ENCODE measurements at regions not wholly inside any gene's neighbourhood (a gene's known extent, or its start where the extent isn't known, plus 50 kb on each side); places are given as distances from the start of the nearest gene placed in this dataset.

- H3K36me3 ChIP-seq: no peaks in the 10 kb centered on the region
- H4K20me1 ChIP-seq: no peaks in the 10 kb centered on the region
- no peaks in the 10 kb centered on the region for H3K9me3 ChIP-seq
- H3K4me1 ChIP-seq: peaks cover 44% of the 10 kb centered on the region
- no peak overlapping the region for H3K4me3 ChIP-seq
- H3K9ac ChIP-seq: no peak overlapping the region
- H3K27ac ChIP-seq: no peak overlapping the region
- TF ChIP-seq Cebpa-rat (IDR thresholded peaks at IDR 0.05): no peak
- H3K27me3 ChIP-seq: no peaks in the 10 kb centered on the region
- H3K4me2 ChIP-seq: no peak overlapping the region
These were observed 121.4 kb upstream of the ADGRF1 start for GRCh38 chr6:47163536-47163935.

DNA sequence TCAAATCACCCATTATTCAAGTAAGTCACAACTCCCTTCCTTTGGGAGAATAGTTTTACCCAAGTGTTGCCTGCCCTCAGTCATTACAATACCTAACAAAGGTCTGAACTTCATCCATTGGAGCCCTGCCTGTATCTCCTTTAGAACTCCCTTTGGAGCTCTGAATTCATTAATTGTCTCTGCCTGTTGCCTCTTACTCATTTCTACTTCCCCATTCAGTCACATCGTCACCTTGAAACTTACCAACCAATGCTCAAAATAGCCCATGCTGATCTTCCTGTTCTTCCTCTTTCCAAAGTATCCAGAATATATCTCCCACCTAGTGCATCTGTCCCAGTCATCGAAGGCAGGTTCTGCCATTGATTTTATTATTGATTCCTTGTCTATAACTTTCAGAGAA lies 120.7 kb upstream of the ADGRF1 start:
- no peaks in the 10 kb centered on the region for H3K9me3 ChIP-seq
- no peaks in the 10 kb centered on the region for H3K27me3 ChIP-seq
- H3K4me3 ChIP-seq: no peak overlapping the region
- H3K9ac ChIP-seq: no peak overlapping the region
- H3K36me3 ChIP-seq: no peaks in the 10 kb centered on the region
- no peaks in the 10 kb centered on the region for H4K20me1 ChIP-seq
- no peak overlapping the region for H3K27ac ChIP-seq
- TF ChIP-seq Cebpa-rat (IDR thresholded peaks at IDR 0.05): no peak
- peaks cover 44% of the 10 kb centered on the region for H3K4me1 ChIP-seq
- H3K4me2 ChIP-seq: peak overlapping the region; percentile 10; the same call in 1 of the 2 replicates

DNA sequence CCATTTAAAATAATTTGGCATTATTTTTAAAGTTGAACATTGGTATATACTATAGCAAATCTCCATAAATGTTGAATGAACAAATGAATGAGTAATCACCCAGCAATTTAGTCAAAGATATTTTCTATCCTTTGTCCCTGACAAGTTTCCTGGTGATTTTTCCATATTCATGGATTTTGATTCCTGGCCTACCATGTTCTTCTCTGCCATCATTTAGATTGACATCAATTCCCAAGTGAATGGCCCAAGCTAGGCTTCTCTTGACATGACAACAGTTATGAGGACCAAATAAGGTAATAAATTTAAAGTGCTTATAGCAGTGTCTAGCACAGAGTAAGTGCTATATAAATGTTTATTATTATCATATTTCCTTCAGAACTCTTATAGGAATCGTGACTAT lies 120.1 kb upstream of the ADGRF1 start:
- no peak overlapping the region for H3K9ac ChIP-seq
- no peaks in the 10 kb centered on the region for H3K9me3 ChIP-seq
- H4K20me1 ChIP-seq: no peaks in the 10 kb centered on the region
- TF ChIP-seq Cebpa-rat (IDR thresholded peaks at IDR 0.05): no peak
- no peak overlapping the region for H3K27ac ChIP-seq
- H3K36me3 ChIP-seq: no peaks in the 10 kb centered on the region
- no peak overlapping the region; the same call in 1 of the 2 replicates for H3K4me2 ChIP-seq
- H3K4me1 ChIP-seq: peaks cover 44% of the 10 kb centered on the region
- no peak overlapping the region for H3K4me3 ChIP-seq
- H3K27me3 ChIP-seq: no peaks in the 10 kb centered on the region

DNA sequence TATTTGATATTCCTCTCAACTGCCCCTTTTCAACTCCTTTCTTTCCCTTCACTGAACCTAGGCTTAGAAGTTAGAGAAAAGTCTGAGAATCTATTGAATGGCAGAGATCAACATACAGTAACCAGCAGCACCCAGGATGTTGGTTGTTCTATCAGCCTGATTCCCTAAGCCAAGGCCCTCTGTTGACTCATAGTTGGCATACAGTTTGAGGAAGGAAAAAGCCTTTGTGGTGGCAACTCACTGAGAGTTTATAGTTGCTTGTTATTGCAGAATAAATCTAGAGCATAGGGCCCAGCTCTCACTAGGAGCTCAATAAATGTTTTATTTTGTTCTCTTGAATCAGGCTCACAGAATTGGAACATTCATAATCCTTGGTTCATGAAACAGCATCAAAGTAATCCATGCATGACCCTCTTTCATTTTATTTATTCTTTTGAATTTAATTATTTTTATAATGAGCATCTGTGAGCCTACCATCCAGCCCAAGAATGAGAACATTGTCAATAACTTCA lies 119.1 kb upstream of the ADGRF1 start:
- Histone ChIP-seq H3K4me3 (no peak overlapping the region), H4K20me1 (no peaks in the 10 kb centered on the region), H3K27ac (no peak overlapping the region), H3K27me3 (no peaks in the 10 kb centered on the region), H3K9ac (no peak overlapping the region), H3K4me2 (no peak overlapping the region), H3K4me1 (peaks cover 34% of the 10 kb centered on the region), H3K9me3 (no peaks in the 10 kb centered on the region), H3K36me3 (no peaks in the 10 kb centered on the region)
- TF ChIP-seq Cebpa-rat (IDR thresholded peaks at IDR 0.05): no peak

GRCh38 chr6:47160702-47161101 lies 118.6 kb upstream of the ADGRF1 start:
- H3K27ac ChIP-seq: no peak overlapping the region
- H3K36me3 ChIP-seq: no peaks in the 10 kb centered on the region
- H3K4me2 ChIP-seq: no peak overlapping the region
- no peak overlapping the region for H3K9ac ChIP-seq
- H3K9me3 ChIP-seq: no peaks in the 10 kb centered on the region
- no peak for TF ChIP-seq Cebpa-rat (IDR thresholded peaks at IDR 0.05)
- H3K4me3 ChIP-seq: no peak overlapping the region
- peaks cover 29% of the 10 kb centered on the region for H3K4me1 ChIP-seq
- H4K20me1 ChIP-seq: no peaks in the 10 kb centered on the region
- H3K27me3 ChIP-seq: no peaks in the 10 kb centered on the region

DNA sequence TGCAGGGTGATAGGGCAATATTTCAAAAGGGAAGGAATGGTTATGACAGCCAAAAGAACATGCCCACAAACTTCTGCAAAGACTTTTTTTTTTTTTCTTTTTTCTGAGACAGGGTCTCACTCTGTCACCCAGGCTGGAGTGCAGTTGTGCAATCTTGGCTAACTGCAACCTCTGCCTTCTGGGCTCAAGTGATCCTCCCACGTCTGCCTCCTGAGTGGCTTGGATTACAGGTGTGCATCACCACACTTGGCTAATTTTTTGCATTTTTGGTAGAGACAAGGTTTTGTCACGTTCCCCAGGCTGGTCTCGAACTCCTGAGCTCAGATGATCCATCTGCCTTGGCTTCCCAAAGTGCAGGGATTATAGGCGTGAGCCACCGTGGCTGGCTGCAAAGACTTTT lies 117.6 kb upstream of the ADGRF1 start:
- no peak for TF ChIP-seq Cebpa-rat (IDR thresholded peaks at IDR 0.05)
- H3K9ac ChIP-seq: no peak overlapping the region

DNA sequence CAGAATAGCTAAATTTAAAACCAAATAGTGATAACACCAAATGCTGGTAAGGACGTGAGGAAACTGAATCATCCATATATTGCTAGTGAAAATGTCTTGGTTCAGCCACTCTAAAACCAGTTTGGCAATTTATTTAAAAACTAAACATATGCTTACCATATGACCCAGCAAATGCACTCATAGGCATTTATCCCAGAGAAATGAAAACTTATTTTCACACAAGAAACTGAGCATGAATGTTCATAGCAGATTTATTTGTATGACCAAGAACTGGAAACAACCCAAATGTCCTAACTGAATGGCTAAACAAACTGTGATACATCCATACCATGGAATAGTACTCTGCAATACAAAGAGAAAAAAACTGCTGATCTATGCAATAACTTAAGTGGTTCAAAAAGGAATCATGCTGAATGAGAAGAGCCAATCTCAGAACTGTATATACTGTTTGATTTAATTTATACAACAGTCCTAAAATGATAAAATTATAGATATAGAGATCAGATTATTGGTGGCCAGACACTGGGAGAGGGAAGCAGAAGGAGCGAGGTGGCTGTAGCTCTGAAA lies 115.6 kb upstream of the ADGRF1 start:
- Histone ChIP-seq H3K27ac (no peak overlapping the region), H3K4me1 (peaks cover 14% of the 10 kb centered on the region; the same call in 1 of the 2 replicates), H3K36me3 (no peaks in the 10 kb centered on the region), H3K4me2 (no peak overlapping the region), H3K4me3 (no peak overlapping the region), H3K27me3 (no peaks in the 10 kb centered on the region; the same call in 1 of the 2 replicates), H3K9me3 (no peaks in the 10 kb centered on the region), H4K20me1 (no peaks in the 10 kb centered on the region), H3K9ac (no peak overlapping the region)
- TF ChIP-seq Cebpa-rat (IDR thresholded peaks at IDR 0.05): no peak

More for the DNA sequence above, 117.6 kb upstream of the ADGRF1 start:
- no peaks in the 10 kb centered on the region for H3K27me3 ChIP-seq
- peaks cover 23% of the 10 kb centered on the region; the same call in 1 of the 2 replicates for H3K4me1 ChIP-seq
- H4K20me1 ChIP-seq: no peaks in the 10 kb centered on the region
- H3K36me3 ChIP-seq: no peaks in the 10 kb centered on the region
- no peak overlapping the region for H3K4me2 ChIP-seq
- H3K4me3 ChIP-seq: no peak overlapping the region
- H3K9me3 ChIP-seq: no peaks in the 10 kb centered on the region
- H3K27ac ChIP-seq: no peak overlapping the region

- Histone ChIP-seq H3K36me3 (no peaks in the 10 kb centered on the region), H3K9me3 (no peaks in the 10 kb centered on the region), H3K4me2 (no peak overlapping the region), H3K27me3 (no peaks in the 10 kb centered on the region; the same call in 1 of the 2 replicates), H3K4me1 (peaks cover 7% of the 10 kb centered on the region; the same call in 1 of the 2 replicates), H4K20me1 (no peaks in the 10 kb centered on the region), H3K27ac (no peak overlapping the region), H3K9ac (no peak overlapping the region), H3K4me3 (no peak overlapping the region)
- TF ChIP-seq Cebpa-rat (IDR thresholded peaks at IDR 0.05): no peak
These were observed 114.9 kb upstream of the ADGRF1 start for GRCh38 chr6:47157063-47157462.

DNA sequence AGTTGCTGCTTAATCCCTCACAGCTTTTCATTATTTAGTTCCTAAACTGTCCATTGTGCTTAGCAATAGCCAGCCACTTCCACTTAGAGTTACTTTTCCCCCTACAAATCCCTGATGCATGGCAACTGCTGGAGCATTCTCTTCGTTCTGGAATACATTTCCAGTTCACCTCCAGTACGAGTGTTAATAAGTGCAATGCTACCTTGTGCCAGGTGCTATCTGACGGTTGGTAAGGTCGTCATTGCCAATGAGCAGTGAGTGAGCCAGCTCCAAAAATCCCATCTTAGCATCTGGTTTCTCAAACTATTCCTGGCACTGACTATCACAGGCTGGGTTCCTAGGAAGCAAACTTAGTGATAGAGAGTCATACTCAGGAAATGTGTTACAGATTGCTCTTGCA lies 114.1 kb upstream of the ADGRF1 start:
- no peaks in the 10 kb centered on the region for H3K36me3 ChIP-seq
- H3K9ac ChIP-seq: no peak overlapping the region
- H3K4me3 ChIP-seq: no peak overlapping the region
- H3K27me3 ChIP-seq: no peaks in the 10 kb centered on the region; the same call in 1 of the 2 replicates
- peaks cover 5% of the 10 kb centered on the region; the same call in 1 of the 2 replicates for H3K4me1 ChIP-seq
- no peak overlapping the region for H3K27ac ChIP-seq
- H3K4me2 ChIP-seq: no peak overlapping the region
- TF ChIP-seq Cebpa-rat (IDR thresholded peaks at IDR 0.05): no peak
- H4K20me1 ChIP-seq: no peaks in the 10 kb centered on the region
- no peaks in the 10 kb centered on the region for H3K9me3 ChIP-seq

DNA sequence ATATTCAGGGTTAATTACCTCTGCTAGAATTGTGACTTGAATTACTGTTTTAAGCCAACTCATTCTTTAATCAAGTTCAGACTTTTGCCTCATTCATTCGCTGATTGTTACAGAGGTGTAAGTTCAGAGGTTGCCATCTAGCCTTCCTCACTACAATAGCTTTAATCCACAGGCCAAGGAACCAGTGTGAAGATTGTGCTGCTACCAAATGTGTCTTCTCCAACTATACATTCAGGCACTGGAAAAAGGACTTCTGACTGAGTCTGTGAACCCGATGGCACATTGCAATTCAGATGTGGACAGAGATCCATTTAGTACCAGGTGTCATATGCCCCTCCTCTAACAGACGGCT lies 111.2 kb upstream of the ADGRF1 start:
- Histone ChIP-seq H3K36me3 (no peaks in the 10 kb centered on the region), H4K20me1 (no peaks in the 10 kb centered on the region), H3K27me3 (no peaks in the 10 kb centered on the region; the same call in 1 of the 2 replicates), H3K9ac (no peak overlapping the region), H3K4me3 (no peak overlapping the region), H3K4me1 (peaks cover under 1% of the 10 kb centered on the region), H3K4me2 (no peak overlapping the region), H3K27ac (no peak overlapping the region), H3K9me3 (no peaks in the 10 kb centered on the region)
- no peak for TF ChIP-seq Cebpa-rat (IDR thresholded peaks at IDR 0.05)

All from BLaER1 (cell line).